Heart left ventricle (tissue), 16 donors: ENCODE measurements at regions not wholly inside any gene's neighbourhood (a gene's known extent, or its start where the extent isn't known, plus 50 kb on each side); places are given as distances from the start of the nearest gene placed in this dataset.

Experiments used
- ATAC-seq, 4 donors: fragments of 200-7000 bp; cut with Tn5 transposase; one replicate each; pipeline ENCODE4 v1.9.1; 2020 to 2022; ENCODE audit warnings: moderate library complexity in 4 of 4, mild to moderate bottlenecking in 3 of 4, moderate number of reproducible peaks in 1 of 4
- DNase-seq, 5 donors: peaks; one replicate each; pipeline ENCODE4 v3.0.0-alpha.2; 2020
- H3K27ac ChIP-seq, 12 donors: fragments of 200-600 bp; sonication (generic) in 4 of 12; one replicate each; pipeline versions ENCODE4 v1.5.0 to v1.8.0; 2016 to 2022; ENCODE audit warnings: mild to moderate bottlenecking in 2 of 12
- H3K27me3 ChIP-seq, 9 donors: fragments of 200-600 bp; sonication (generic) in 2 of 9; one replicate each; pipeline versions ENCODE4 v1.5.1 to v1.8.0; 2016 to 2022; ENCODE audit warnings: mild to moderate bottlenecking in 3 of 9
- H3K36me3 ChIP-seq, 9 donors: fragments of 200-600 bp; sonication (generic) in 2 of 9; one replicate each; pipeline versions ENCODE4 v1.5.0 to v1.8.0; 2018 to 2022; ENCODE audit warnings: mild to moderate bottlenecking in 2 of 9
- H3K4me1 ChIP-seq, 12 donors: fragments of 200-600 bp; sonication (generic) in 4 of 12; one replicate each; pipeline versions ENCODE4 v1.5.0 to v1.8.0; 2016 to 2022; ENCODE audit warnings: mild to moderate bottlenecking in 3 of 12
- H3K4me3 ChIP-seq, 12 donors: fragments of 200-600 bp; sonication (generic) in 4 of 12; one replicate each; pipeline versions ENCODE4 v1.5.0 to v1.8.0; 2017 to 2022; ENCODE audit warnings: mild to moderate bottlenecking in 9 of 12, moderate library complexity in 4 of 12
- H3K9me3 ChIP-seq, 12 donors: fragments of 200-600 bp; sonication (generic) in 4 of 12; one replicate each; pipeline versions ENCODE4 v1.5.0 to v1.8.0; 2016 to 2022; ENCODE audit warnings: mild to moderate bottlenecking in 1 of 12
- CTCF ChIP-seq, 12 donors: fragments of 200-600 bp; sonication (generic) in 4 of 12; IDR thresholded peaks; one replicate each; pipeline versions ENCODE4 v1.5.0 to v1.8.0; 2018 to 2022; ENCODE audit warnings: antibody characterized with exemption in 12 of 12, mild to moderate bottlenecking in 5 of 12
- POLR2A ChIP-seq, 2 donors: fragments of 450-650 bp; IDR thresholded peaks; one replicate each; pipeline ENCODE4 v1.6.1; 2017; ENCODE audit warnings: antibody characterized with exemption in 2 of 2, mild to moderate bottlenecking in 2 of 2, moderate library complexity in 2 of 2
- WGBS, 4 donors: extraction: QIAGEN DNeasy Blood & Tissue Kit in 2 of 4; methylation state at CpG; one replicate each; pipeline versions ENCODE4 v1.1.5 to v1.1.7; 2013 to 2018; 5-methylcytosine and 5-hydroxymethylcytosine counted together
- intact Hi-C, 10 donors: fragments of 100-400 bp; cut with DNase I; formaldehyde crosslinking; loops; one replicate each; pipeline versions ENCODE4 v1.11.1 to v1.14.2; 2022
- donor health status: ischemic (EF 13 %, LVEDD 7.1; RV severe dilation, severe dysfunction).
- donor health status: healthy with polysubstance abuse.
- donor health status: DM: no; HTN: yes; CAD: no.
- donor health status: DM: no; HTN: no; CAD: no.
- donor health status: ischemic (EF 25% LVEDD 6.9; RV normal size, moderate dysfunction).
- donor health status: ischemic (EF 25% LVEDD 5.7; RV mildly dilated, moderate dysfunction).
- donor health status: healthy.
- donor health status: DM: yes; HTN: yes; CAD: no.
- donor health status: ischemic (EF 35%, LVEDD 5.7; RV mildly dilated, moderate dysfunction).
- donor health status: nonischemic (EF 11% LVEDD 7.7; RV severe dilation, severe dysfunction).
- donor health status: DM: yes; HTN: yes; CAD: no.
- donor health status: PGD.
- donor health status: ischemic (EF 29% LVEDD 5.4; RV normal size, mild dysfunction).
- donor health status: nonischemic (EF 23%, LVEDD 6.1; RV moderate dilation, normal function).

- Histone ChIP-seq H3K27me3 (peaks cover 0 to 7% (median 0%) of the 10 kb centered on the region in 9 donors), H3K4me3 (no peak overlapping the region), H3K4me1 (peaks cover 0 to 23% (median 2%) of the 10 kb centered on the region in 12 donors), H3K9me3 (no peaks in the 10 kb centered on the region), H3K27ac (no peak overlapping the region), H3K36me3 (no peaks in the 10 kb centered on the region)
- ATAC-seq (no peak), DNase-seq (no peak)
- 76 to 85% (median 81%) methylated on average over 5 of the region's 5 CpGs for WGBS, 4 donors
- TF ChIP-seq CTCF (IDR thresholded peaks at IDR 0.05) (no peak), POLR2A (IDR thresholded peaks at IDR 0.05) (no peak)
- intact Hi-C loops = no loop called here
These were observed 167.7 kb upstream of the PDE10A start for GRCh38 chr6:165830761-165831160.

- ATAC-seq (no peak), DNase-seq (no peak)
- H3K36me3 ChIP-seq = no peaks in the 10 kb centered on the region
- intact Hi-C loops = no loop called here
- WGBS, 4 donors = 94 to 96% (median 95%) methylated on average over 6 of the region's 6 CpGs
- H3K27ac ChIP-seq = no peak overlapping the region
- TF ChIP-seq CTCF (IDR thresholded peaks at IDR 0.05) (no peak), POLR2A (IDR thresholded peaks at IDR 0.05) (no peak)
- H3K4me1 ChIP-seq = peaks cover 0 to 9% (median 0%) of the 10 kb centered on the region in 12 donors
- H3K27me3 ChIP-seq = peaks cover 0 to 7% (median 0%) of the 10 kb centered on the region in 9 donors
- H3K4me3 ChIP-seq = no peak overlapping the region
- no peaks in the 10 kb centered on the region for H3K9me3 ChIP-seq
These were observed 166.3 kb upstream of the PDE10A start for GRCh38 chr6:165829376-165829775.

- WGBS, 4 donors = 93 to 97% (median 97%) methylated on average over 5 to 19 of the region's 19 CpGs
- no peaks in the 10 kb centered on the region for H3K9me3 ChIP-seq
- no peak overlapping the region for H3K4me3 ChIP-seq
- intact Hi-C loops = no loop called here
- no peak for TF ChIP-seq POLR2A (IDR thresholded peaks at IDR 0.05)
- no peak for TF ChIP-seq CTCF (IDR thresholded peaks at IDR 0.05)
- no peak for DNase-seq
- H3K27me3 ChIP-seq = no peaks in the 10 kb centered on the region
- no peaks in the 10 kb centered on the region for H3K36me3 ChIP-seq
- ATAC-seq = peak in 1 of 4 donors; percentile 33
- H3K4me1 ChIP-seq = no peaks in the 10 kb centered on the region
- no peak overlapping the region for H3K27ac ChIP-seq
These were observed 164.1 kb upstream of the PDE10A start for GRCh38 chr6:165827190-165827518.

GRCh38 chr6:165826487-165827189 lies 163.6 kb upstream of the PDE10A start:
- no peaks in the 10 kb centered on the region for H3K27me3 ChIP-seq
- DNase-seq = no peak
- no peaks in the 10 kb centered on the region for H3K36me3 ChIP-seq
- no peak overlapping the region for H3K4me3 ChIP-seq
- TF ChIP-seq CTCF (IDR thresholded peaks at IDR 0.05) (no peak), POLR2A (IDR thresholded peaks at IDR 0.05) (no peak)
- ATAC-seq = peak in 1 of 4 donors; percentile 43
- H3K9me3 ChIP-seq = no peaks in the 10 kb centered on the region
- WGBS, 4 donors = 94 to 97% (median 96%) methylated on average over 24 to 33 of the region's 33 CpGs
- no peak overlapping the region for H3K27ac ChIP-seq
- intact Hi-C loops = no loop called here
- H3K4me1 ChIP-seq = no peaks in the 10 kb centered on the region
